HG02840 (cell line): ENCODE measurements at regions not wholly inside any gene's neighbourhood (a gene's known extent, or its start where the extent isn't known, plus 50 kb on each side); places are given as distances from the start of the nearest gene placed in this dataset.

ENCODE experiments used
- ATAC-seq: cut with Tn5 transposase; IDR thresholded peaks from one replicate; pipeline ENCODE4 v1.9.1; 2021; ENCODE audit warnings: mild to moderate bottlenecking, moderate library complexity, moderate number of reproducible peaks; ENCODE audit not compliant: unreplicated experiment, low FRiP score

GRCh38 chr20:12599494-12599893, 409.3 kb upstream of the SPTLC3 start:
- no peak for ATAC-seq

GRCh38 chr20:12605751-12606150, 403.0 kb upstream of the SPTLC3 start:
- ATAC-seq = no peak

DNA sequence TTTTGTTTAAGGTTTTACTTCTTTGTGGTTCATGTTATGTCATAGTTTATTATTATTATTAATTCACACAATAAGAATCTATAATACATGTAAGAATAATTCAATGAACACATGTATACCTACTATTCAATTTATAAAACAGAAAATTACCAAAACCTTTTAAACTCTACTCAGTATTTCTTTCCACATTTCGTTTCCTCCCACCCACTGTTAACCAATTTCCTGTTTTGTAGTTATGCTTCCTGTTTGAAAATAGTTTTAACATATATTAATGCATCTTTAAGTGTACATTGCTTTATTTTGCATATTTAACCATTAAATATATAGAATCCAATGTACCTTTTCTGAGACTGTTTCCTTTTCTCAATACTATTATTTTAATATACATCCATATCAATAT, 397.9 kb upstream of the SPTLC3 start:
- no peak for ATAC-seq

DNA sequence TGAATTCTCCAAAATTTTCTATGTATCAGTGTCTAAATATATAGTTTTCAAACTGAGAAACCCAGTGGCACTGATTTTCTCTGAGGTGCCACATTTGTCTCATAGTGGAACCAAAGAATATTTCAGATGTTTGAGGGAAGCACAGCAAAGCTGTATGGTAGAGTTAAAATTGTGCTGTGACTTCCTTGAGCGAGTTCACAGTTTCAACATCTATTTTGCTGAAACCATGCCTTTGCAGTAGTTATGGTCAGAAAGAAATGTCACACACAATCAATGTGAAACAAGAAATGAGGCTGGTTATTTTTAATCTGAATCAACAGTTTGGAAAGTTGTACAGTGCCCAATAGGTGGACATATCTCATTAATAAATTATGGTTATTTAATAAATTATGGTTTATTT, 394.0 kb upstream of the SPTLC3 start:
- ATAC-seq = no peak

DNA sequence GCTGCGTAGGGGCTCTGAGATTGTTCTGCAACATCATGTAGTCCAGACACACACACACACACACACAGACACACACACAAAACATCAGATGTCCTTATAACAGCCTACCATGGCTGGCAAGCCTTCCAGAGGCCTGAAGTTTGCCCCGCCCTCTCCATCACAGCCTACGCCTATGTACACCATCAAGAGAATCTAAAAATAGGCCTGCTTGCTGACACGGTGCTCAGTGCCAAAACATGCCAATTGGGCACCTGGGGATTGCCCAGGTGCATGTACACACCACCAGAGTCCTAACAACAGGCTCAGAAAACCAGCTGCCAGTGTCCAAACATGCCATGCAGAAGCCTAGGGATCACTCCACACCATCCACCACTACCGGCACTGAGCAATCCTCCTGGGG, 391.7 kb upstream of the SPTLC3 start:
- no peak for ATAC-seq

DNA sequence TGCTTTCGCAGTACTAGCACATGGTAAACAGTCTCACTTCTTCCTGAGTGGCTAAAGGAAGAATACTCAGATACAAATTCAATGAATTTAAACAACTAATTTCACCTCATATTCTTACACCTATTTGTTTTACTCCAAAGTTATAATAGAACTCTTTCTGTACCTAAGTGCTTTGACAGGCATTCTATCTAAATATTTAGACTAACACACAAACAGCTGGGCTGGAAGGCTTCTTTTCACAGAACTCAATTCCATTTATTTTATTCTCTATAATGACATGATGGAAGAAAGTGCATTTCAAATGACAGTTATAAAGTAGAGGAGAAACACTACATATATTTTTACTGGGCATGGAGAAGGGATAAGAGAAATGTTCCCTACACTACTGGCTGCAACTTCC, 384.9 kb upstream of the SPTLC3 start:
- no peak for ATAC-seq

DNA sequence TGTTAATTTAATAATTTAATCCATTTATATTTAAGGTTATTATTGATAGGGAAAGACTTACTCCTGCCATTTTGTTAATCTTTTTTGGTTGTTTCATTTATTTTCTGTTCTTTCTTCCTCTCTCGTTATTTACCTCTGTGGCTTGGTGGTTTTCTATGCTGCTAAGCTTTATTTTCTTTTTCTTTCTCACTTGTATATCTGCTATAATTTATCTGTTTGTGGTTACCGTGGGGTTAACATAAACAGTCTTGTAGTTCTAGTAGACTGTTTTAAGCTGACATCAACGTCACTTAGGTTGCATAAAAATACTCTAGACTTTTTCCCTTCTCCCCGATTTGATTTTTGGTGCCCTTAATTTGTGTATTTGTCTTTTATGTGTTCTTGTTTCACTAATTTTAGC, 381.3 kb upstream of the SPTLC3 start:
- ATAC-seq = no peak

DNA sequence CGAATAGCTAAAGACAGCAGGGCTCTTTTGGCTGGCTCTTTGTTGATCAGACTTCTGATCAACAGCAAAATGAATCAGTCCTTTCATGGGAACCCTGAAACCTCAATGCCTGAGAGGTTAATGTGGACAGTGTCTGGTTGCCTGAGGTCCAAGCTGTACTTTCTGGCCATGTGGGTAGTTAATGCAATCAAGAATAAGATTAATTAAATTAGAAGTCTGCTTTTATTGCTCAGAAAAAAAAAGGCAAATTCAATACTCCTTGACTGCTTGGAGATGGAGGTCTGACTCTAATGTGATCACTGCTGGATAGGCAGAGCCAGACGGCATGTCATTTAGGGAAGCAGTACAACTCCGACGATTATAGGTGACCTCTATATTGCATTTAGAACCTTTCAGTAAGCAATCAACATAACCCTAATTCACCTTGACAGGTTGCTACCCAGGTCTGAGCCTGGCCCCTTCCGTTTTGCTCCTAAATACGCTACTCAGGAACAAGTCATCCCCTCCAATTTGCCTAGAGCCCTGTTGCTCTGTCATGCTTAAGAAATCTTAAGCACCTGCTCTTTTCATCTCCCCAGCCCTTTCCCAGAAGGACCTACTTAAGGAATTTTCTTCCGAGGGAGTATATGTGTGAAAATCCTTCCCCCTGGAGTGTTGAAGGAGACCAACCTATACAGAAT, 370.0 kb upstream of the SPTLC3 start:
- no peak for ATAC-seq

DNA sequence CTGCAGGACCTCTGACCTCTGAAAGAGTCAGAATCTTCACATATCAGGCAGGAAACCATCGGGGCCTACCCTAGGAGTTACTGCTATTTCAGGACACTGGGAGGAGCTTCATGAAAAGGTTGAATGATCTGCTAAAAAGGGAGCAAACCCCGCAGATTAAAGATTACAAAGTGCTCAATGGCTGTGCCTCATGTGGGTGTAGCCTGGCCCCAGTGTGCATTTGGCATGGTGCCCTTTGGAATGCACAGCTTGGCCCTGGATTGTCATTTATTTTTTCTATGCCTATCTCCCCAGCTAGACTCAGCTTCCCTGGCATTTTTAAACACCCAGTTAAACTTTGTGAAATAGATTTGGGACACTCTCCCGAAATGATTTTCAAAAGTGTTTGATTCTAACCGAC, 368.5 kb upstream of the SPTLC3 start:
- no peak for ATAC-seq

DNA sequence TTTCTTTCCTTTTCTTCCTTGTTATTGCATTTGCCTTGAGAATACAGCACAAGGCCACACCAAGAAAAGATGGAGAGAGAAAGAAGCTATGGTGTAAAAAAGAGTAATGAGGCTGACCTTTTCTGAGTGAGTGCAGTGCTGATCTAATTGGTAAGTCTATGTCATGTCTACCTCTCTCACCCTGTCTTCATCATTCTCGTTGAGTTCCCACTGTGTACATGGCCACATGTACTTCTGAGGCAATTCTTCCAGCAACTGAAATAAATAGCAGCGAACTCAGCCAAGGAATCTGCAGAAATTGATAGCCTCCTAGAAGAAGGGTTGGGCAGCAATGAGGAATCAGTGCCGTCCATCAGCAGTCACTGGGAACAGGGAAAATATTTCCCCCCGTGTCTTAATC, 367.2 kb upstream of the SPTLC3 start:
- no peak for ATAC-seq

- ATAC-seq = no peak
Observed at GRCh38 chr20:12644461-12644860, 364.3 kb upstream of the SPTLC3 start.

GRCh38 chr20:12649234-12649633, 359.5 kb upstream of the SPTLC3 start:
- ATAC-seq = no peak

DNA sequence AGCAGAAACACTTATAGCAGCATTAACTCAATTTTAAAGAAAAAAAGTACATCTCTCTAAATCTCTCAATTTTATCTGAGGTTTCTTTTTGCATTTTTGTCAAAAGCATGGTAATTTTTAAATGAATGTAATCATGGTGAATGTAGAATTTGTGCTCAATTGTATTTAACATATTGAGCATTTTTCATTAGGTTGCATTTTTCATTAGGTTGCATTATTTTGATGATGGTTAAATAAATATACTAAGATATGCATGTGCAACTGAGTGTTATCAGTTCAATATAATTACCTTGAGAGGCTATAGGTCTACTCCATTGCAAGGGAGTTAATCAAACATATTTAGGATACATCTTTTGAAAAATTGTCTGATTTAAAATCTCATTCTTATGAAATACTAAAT, 355.1 kb upstream of the SPTLC3 start:
- ATAC-seq = no peak

DNA sequence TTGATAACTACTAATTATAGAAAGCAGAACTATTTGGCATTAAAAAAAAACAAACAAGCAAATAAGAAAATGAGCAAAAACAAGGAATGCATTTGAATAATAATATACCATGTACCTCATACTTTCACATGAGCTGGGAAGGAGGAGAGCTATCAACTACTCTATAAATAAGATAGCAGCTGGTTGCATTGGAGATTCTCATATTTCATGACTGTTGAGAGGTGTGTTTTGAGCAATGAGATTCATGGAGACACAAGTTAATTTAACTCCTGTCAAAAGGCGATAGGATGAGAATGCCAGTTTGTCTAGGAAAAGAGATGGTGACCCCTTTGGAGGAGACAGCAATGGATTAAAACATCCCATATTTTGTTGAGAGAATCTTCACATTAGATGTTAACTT, 348.8 kb upstream of the SPTLC3 start:
- no peak for ATAC-seq

DNA sequence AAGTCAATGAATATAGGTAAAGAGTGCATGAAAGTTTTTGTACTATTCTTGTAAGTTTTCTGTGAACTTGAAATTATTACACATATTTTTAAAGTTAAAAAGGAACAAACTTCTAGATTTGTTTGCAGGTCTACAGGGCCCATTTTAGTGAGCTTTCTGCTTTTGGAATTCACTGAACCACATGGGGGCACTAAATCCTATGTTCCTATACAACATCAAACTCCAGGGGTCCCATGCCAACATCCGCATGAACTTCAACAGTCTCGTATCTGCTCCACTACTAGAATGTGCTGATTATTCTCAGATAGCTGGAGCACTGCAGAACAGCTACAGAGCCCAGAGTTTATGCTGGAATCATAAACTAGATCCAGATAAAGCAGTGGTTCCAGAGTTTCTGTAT, 347.9 kb upstream of the SPTLC3 start:
- no peak for ATAC-seq

DNA sequence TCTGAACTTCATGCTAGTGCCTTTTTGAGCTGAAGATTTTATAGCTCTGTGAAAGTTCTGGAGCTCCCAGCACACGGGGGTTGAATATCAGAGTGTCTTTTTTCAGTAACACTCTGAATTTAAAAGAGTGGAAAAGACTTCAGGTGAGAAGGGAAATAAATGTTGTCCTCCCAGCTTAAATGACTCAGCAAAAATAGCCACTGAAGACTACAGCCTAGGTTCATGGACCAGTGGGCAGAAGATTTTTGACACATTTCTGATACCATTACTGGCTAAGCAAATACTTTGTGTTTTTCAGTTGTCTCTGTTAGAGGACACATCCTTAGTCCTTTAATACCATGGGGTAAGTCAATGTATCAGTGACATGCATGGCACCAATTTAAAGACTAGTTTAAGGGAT, 338.5 kb upstream of the SPTLC3 start:
- no peak for ATAC-seq

GRCh38 chr20:12673352-12673751, 335.4 kb upstream of the SPTLC3 start:
- no peak for ATAC-seq

DNA sequence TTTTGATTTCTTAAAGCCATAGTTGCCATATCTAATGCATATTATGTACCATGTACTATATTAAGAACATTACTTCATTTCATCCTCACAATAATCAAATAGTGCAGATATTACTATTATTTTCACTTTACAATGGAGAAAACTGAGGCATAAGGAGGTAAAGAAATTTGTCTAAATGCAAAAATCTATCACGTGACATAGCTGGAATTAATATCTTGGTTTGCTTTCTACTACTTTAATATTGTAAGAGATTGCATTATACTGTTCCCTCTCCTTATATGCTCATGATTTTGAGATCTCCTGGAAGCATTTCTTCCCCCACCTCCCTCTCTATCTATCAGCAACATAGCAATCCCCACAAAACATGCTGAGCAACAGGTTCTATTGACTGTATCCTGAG, 330.8 kb upstream of the SPTLC3 start:
- no peak for ATAC-seq

GRCh38 chr20:12679447-12679846, 329.3 kb upstream of the SPTLC3 start:
- no peak for ATAC-seq

DNA sequence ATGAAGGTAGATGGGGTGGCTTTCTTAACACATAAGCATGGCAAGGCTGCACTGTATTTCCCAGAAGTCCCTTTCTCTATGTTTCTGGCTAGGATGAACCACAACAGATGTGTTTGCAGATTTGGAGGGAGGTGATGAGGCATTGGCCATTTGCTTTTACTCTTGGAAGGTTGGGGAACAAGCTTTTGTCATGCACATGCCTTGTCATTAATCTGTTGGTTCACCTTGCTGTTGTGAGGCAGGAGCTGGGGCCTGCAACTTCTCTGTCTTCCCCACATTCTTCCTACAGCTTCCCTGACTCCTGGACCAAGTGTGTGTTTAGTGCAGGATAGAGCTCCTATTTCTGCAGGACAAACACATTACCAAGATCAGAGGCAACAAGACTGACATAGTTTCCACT, 326.2 kb upstream of the SPTLC3 start:
- no peak for ATAC-seq

DNA sequence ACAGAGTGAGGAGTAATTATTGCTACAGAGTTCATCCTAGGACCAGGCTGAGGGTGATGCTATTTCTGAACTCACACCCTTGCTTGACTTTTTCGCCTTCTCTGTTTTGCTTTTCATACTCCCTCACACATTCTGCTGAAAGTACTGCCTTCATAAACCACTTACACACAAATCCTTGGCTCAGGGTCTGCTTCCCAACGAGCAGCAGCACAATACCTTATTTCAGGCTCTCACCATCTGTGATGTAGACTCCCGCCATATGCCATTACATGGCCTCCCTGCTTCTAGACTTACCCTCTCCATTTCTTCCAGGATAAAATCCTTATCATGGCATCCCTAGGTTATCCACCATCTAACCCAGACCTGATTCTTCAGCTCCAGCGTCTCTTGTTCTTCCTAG, 321.3 kb upstream of the SPTLC3 start:
- no peak for ATAC-seq

- ATAC-seq = no peak
Observed at GRCh38 chr20:12695937-12696336, 312.8 kb upstream of the SPTLC3 start.

DNA sequence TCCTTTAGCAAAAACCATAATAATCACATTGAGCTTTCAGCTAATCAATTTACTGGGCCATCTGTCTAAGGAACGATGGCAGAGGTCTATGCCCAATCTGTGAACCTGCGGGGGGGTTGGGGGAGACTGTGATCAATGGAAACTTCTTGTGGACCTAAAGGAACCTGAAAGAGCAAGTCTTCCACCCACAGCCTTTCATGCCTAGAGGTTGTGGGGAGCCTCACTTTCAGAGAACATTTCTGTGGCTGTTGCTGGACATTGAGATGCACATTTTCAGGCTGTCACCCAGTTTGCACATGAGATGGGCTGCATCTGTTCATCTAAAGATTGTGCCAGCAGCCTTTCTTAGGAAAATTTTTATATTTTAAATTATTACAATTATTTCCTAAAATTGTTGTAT, 310.0 kb upstream of the SPTLC3 start:
- ATAC-seq = no peak
